CD4-positive, alpha-beta T cell (primary cell): ENCODE measurements at regions not wholly inside any gene's neighbourhood (a gene's known extent, or its start where the extent isn't known, plus 50 kb on each side); places are given as distances from the start of the nearest gene placed in this dataset.

Experiments used
- ATAC-seq: fragments of 200-7000 bp; cut with Tn5 transposase; one replicate; pipeline ENCODE4 v1.10.0; 2022; ENCODE audit warnings: mild to moderate bottlenecking; ENCODE audit not compliant: poor library complexity
- CTCF ChIA-PET: fragments of 350-600 bp; sonication (Branson Sonifier 250); formaldehyde crosslinking; loops from one replicate; lab custom pipeline; 2021; ENCODE audit warnings: antibody characterized with exemption, inconsistent platforms; lab: Charles Lee
- POLR2A ChIA-PET: fragments of 350-600 bp; sonication (Branson Sonifier 250); formaldehyde crosslinking; loops from one replicate; lab custom pipeline; 2021; ENCODE audit warnings: antibody characterized with exemption, inconsistent platforms; lab: Charles Lee
- DNase-seq, 14 experiments: peaks; one replicate each; pipeline ENCODE4 v3.0.0-alpha.2; 2013 to 2020; ENCODE audit warnings: mixed read lengths in 2 of 14
- H3K27ac ChIP-seq, 2 donors: one replicate each; pipeline versions ENCODE4 v1.5.1 to v1.7.0; 2013; ENCODE audit warnings: low read length in 2 of 2, low read depth in 1 of 2, mild to moderate bottlenecking in 1 of 2
- H3K27me3 ChIP-seq, 2 experiments: 1 replicate in 1 of 2; 2 replicates in 1 of 2; pipeline versions ENCODE4 v1.6.1 to v1.7.0; 2013; ENCODE audit warnings: low read length in 2 of 2, control low read depth in 1 of 2, mild to moderate bottlenecking in 1 of 2, moderate library complexity in 1 of 2; ENCODE audit not compliant: insufficient read depth in 2 of 2, control insufficient read depth in 1 of 2
- H3K36me3 ChIP-seq: one replicate; pipeline ENCODE4 v1.6.1; 2013; ENCODE audit warnings: low read length, control low read depth; ENCODE audit not compliant: insufficient read depth
- H3K4me1 ChIP-seq: one replicate; pipeline ENCODE4 v1.6.1; 2013; ENCODE audit warnings: low read length, control low read depth; ENCODE audit not compliant: insufficient read depth
- H3K4me3 ChIP-seq: one replicate; pipeline ENCODE4 v1.5.1; 2013; ENCODE audit warnings: mild to moderate bottlenecking, low read length, moderate library complexity
- H3K9me3 ChIP-seq, 2 experiments: 1 replicate in 1 of 2; 2 replicates in 1 of 2; pipeline versions ENCODE4 v1.6.1 to v1.7.0; 2013; ENCODE audit warnings: low read length in 2 of 2, mild to moderate bottlenecking in 2 of 2, control low read depth in 1 of 2, moderate library complexity in 1 of 2; ENCODE audit not compliant: control insufficient read depth in 1 of 2, insufficient read depth in 1 of 2
- H3K27ac Mint-ChIP-seq: one replicate; pipeline ENCODE4 v1.8.0; 2020; ENCODE audit warnings: mixed read lengths
- H3K27me3 Mint-ChIP-seq: one replicate; pipeline ENCODE4 v1.8.0; 2021; ENCODE audit warnings: mixed read lengths
- H3K36me3 Mint-ChIP-seq: one replicate; pipeline ENCODE4 v1.8.0; 2021; ENCODE audit warnings: low read depth, mixed read lengths
- H3K4me1 Mint-ChIP-seq: one replicate; pipeline ENCODE4 v1.8.0; 2021; ENCODE audit warnings: low read depth, mixed read lengths
- H3K4me3 Mint-ChIP-seq: one replicate; pipeline ENCODE4 v1.8.0; 2020; ENCODE audit warnings: mild to moderate bottlenecking, mixed read lengths
- H3K9me3 Mint-ChIP-seq: one replicate; pipeline ENCODE4 v1.8.0; 2020; ENCODE audit warnings: mixed read lengths
- CTCF ChIP-seq: fragments of 200-600 bp; IDR thresholded peaks from one replicate; pipeline ENCODE4 v1.8.0; 2022; ENCODE audit warnings: antibody characterized with exemption, mild to moderate bottlenecking
- intact Hi-C, 2 experiments: fragments of 100-400 bp; cut with DNase I in 1 of 2; cut with micrococcal nuclease in 1 of 2; formaldehyde crosslinking; loops; one replicate each; pipeline versions ENCODE4 v1.15.1 to v1.9.0; 2023 to 2025; cut with DNase I, micrococcal nuclease

- H3K4me1 Mint-ChIP-seq = no peaks in the 10 kb centered on the region
- intact Hi-C loops = no loop called here
- H3K27me3 ChIP-seq = no peaks in the 10 kb centered on the region
- no peaks in the 10 kb centered on the region for H3K27me3 Mint-ChIP-seq
- no peak for DNase-seq
- H3K9me3 Mint-ChIP-seq = no peaks in the 10 kb centered on the region
- no peak for ATAC-seq
- H3K9me3 ChIP-seq = peaks cover 0 to 4% of the 10 kb centered on the region in 2 experiments
- no peak overlapping the region for H3K4me3 Mint-ChIP-seq
- TF ChIP-seq CTCF = no peak
- peaks cover 15% of the 10 kb centered on the region for H3K4me1 ChIP-seq
- no peaks in the 10 kb centered on the region for H3K36me3 ChIP-seq
- no peak overlapping the region for H3K27ac ChIP-seq
- no peak overlapping the region for H3K4me3 ChIP-seq
- H3K36me3 Mint-ChIP-seq = no peaks in the 10 kb centered on the region
- H3K27ac Mint-ChIP-seq = no peak overlapping the region
- ChIA-PET CTCF (no interaction called here), POLR2A (no interaction called here)
These were observed 396.4 kb downstream of the SHQ1 start for GRCh38 chr3:72451841-72452240.

GRCh38 chr3:72449551-72449950 is 398.7 kb downstream of the SHQ1 start:
- no peaks in the 10 kb centered on the region for H3K36me3 ChIP-seq
- H3K4me1 Mint-ChIP-seq = peaks cover 20% of the 10 kb centered on the region
- intact Hi-C loops = loop anchor here (2.0 to 10.0 kb wide), 4 partner anchors 375 to 722 kb away; partner anchors contain the start of genes EIF4E3 (in 1 of the 2), PPP4R2 (in 1 of the 2) and SHQ1 (in 1 of the 2)
- H3K4me1 ChIP-seq = peaks cover 8% of the 10 kb centered on the region
- H3K9me3 ChIP-seq = peaks cover 0 to 4% of the 10 kb centered on the region in 2 experiments
- H3K27me3 ChIP-seq = no peaks in the 10 kb centered on the region
- TF ChIP-seq CTCF = no peak
- no peak overlapping the region for H3K27ac ChIP-seq
- ChIA-PET CTCF (no interaction called here), POLR2A (no interaction called here)
- H3K9me3 Mint-ChIP-seq = no peaks in the 10 kb centered on the region
- no peaks in the 10 kb centered on the region for H3K27me3 Mint-ChIP-seq
- no peak overlapping the region for H3K27ac Mint-ChIP-seq
- H3K4me3 ChIP-seq = no peak overlapping the region
- no peak for ATAC-seq
- H3K36me3 Mint-ChIP-seq = peaks cover 15% of the 10 kb centered on the region
- DNase-seq = no peak
- peak overlapping the region; percentile 12 for H3K4me3 Mint-ChIP-seq

GRCh38 chr3:72448858-72449257 is 399.4 kb downstream of the SHQ1 start:
- DNase-seq (no peak), ATAC-seq (no peak)
- H3K27ac Mint-ChIP-seq = no peak overlapping the region
- H3K36me3 Mint-ChIP-seq = peaks cover 20% of the 10 kb centered on the region
- intact Hi-C loops = loop anchor here (2.0 to 10.0 kb wide), 4 partner anchors 376 to 722 kb away; partner anchors contain the start of genes EIF4E3 (in 1 of the 2), PPP4R2 (in 1 of the 2) and SHQ1 (in 1 of the 2)
- no peak for TF ChIP-seq CTCF
- no peaks in the 10 kb centered on the region for H3K27me3 ChIP-seq
- H3K9me3 Mint-ChIP-seq = no peaks in the 10 kb centered on the region
- POLR2A ChIA-PET = no interaction called here
- H3K27ac ChIP-seq = no peak overlapping the region
- peaks cover 27% of the 10 kb centered on the region for H3K4me1 Mint-ChIP-seq
- H3K4me3 ChIP-seq = no peak overlapping the region
- peak overlapping the region; percentile 85 for H3K4me3 Mint-ChIP-seq
- CTCF ChIA-PET = no interaction called here
- no peaks in the 10 kb centered on the region for H3K27me3 Mint-ChIP-seq
- H3K36me3 ChIP-seq = no peaks in the 10 kb centered on the region
- H3K4me1 ChIP-seq = peaks cover 8% of the 10 kb centered on the region
- peaks cover 0 to 4% of the 10 kb centered on the region in 2 experiments for H3K9me3 ChIP-seq
